ENCODE measurements at regions not wholly inside any gene's neighbourhood (a gene's known extent, or its start where the extent isn't known, plus 50 kb on each side); places are given as distances from the start of the nearest gene placed in this dataset.
"Not testable (repeated sequence)": the region's sequence is repeated elsewhere in the genome, so short reads cannot be mapped to it uniquely, and the experiment has no call there.

DNA sequence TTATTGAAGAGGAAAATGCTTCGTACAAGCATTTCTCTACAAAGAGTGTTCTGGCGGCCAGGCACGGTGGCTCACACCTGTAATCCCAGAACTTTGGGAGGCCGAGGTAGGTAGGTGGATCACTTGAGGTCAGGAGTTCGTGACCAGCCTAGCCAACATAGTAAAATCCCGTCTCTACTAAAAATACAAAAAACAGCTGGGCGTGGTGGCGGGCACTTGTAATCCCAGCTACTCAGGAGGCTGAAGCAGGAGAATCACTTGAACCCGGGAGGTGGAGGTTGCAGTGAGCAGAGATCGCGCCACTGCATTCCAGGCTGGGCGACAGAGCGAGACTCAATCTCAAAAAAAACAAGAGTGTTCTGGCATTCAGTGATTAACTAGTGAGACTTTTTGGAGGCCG, 117.0 kb upstream of the DMRT1 start:
- TF ChIP-seq CEBPB (IDR thresholded peaks at IDR 0.05; ENCODE audit: low read depth, low read length); MAFK (IDR thresholded peaks at IDR 0.05; ENCODE audit: low read depth, low read length); POLR2A (IDR thresholded peaks at IDR 0.05; ENCODE audit: low read depth, low read length); SMC3 (IDR thresholded peaks at IDR 0.05; ENCODE audit: low read depth, low read length); BHLHE40 (IDR thresholded peaks at IDR 0.05; ENCODE audit: low read depth, low read length); RAD21 (IDR thresholded peaks at IDR 0.05; ENCODE audit: low read length); NFE2L2 (IDR thresholded peaks at IDR 0.05; ENCODE audit: low read depth, low read length); CHD1 (IDR thresholded peaks at IDR 0.05; ENCODE audit: low read depth, low read length); MAZ (IDR thresholded peaks at IDR 0.05; ENCODE audit: borderline replicate concordance, low read depth, low read length): not testable (repeated sequence)
- TF ChIP-seq, protein P1, sequence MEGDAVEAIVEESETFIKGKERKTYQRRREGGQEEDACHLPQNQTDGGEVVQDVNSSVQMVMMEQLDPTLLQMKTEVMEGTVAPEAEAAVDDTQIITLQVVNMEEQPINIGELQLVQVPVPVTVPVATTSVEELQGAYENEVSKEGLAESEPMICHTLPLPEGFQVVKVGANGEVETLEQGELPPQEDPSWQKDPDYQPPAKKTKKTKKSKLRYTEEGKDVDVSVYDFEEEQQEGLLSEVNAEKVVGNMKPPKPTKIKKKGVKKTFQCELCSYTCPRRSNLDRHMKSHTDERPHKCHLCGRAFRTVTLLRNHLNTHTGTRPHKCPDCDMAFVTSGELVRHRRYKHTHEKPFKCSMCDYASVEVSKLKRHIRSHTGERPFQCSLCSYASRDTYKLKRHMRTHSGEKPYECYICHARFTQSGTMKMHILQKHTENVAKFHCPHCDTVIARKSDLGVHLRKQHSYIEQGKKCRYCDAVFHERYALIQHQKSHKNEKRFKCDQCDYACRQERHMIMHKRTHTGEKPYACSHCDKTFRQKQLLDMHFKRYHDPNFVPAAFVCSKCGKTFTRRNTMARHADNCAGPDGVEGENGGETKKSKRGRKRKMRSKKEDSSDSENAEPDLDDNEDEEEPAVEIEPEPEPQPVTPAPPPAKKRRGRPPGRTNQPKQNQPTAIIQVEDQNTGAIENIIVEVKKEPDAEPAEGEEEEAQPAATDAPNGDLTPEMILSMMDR (conservative IDR thresholded peaks at IDR 0.05; ENCODE audit: low read depth, low read length) = not testable (repeated sequence)
- TF ChIP-seq, protein P2, sequence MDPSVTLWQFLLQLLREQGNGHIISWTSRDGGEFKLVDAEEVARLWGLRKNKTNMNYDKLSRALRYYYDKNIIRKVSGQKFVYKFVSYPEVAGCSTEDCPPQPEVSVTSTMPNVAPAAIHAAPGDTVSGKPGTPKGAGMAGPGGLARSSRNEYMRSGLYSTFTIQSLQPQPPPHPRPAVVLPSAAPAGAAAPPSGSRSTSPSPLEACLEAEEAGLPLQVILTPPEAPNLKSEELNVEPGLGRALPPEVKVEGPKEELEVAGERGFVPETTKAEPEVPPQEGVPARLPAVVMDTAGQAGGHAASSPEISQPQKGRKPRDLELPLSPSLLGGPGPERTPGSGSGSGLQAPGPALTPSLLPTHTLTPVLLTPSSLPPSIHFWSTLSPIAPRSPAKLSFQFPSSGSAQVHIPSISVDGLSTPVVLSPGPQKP (IDR thresholded peaks at IDR 0.05; ENCODE audit: borderline replicate concordance, low read depth, low read length) = not testable (repeated sequence)

Measured in IMR-90 (cell line).